HEK293 (cell line): ENCODE measurements at regions not wholly inside any gene's neighbourhood (a gene's known extent, or its start where the extent isn't known, plus 50 kb on each side); places are given as distances from the start of the nearest gene placed in this dataset.

Experiments
- CTCF ChIA-PET: fragments of 350-600 bp; formaldehyde crosslinking; extraction: SDS; loops from one replicate; lab custom pipeline; 2021; ENCODE audit warnings: antibody characterized with exemption; lab: Yijun Ruan, JAX
- POLR2A ChIA-PET: fragments of 300-600 bp; formaldehyde crosslinking; extraction: SDS; loops from one replicate; lab custom pipeline; 2020; ENCODE audit warnings: antibody characterized with exemption, inconsistent platforms; lab: Yijun Ruan, JAX
- H3K27ac ChIP-seq: fragments of 200-500 bp; sonication (Bioruptor generic); 2 replicates; pipeline ENCODE4 v1.5.1; 2014; ENCODE audit warnings: low read depth, low read length, control low read depth, inconsistent platforms; ENCODE audit errors: extremely low read depth
- H3K36me3 ChIP-seq, 2 experiments: fragments of 200-500 bp in 1 of 2; sonication (Bioruptor generic) in 1 of 2; 1 replicate in 1 of 2; 2 replicates in 1 of 2; pipeline ENCODE4 v1.5.1; 2014 to 2017; ENCODE audit warnings: inconsistent platforms in 2 of 2, low read length in 2 of 2; ENCODE audit not compliant: control insufficient read depth in 2 of 2, insufficient read depth in 1 of 2
- H3K4me1 ChIP-seq: fragments of 200-500 bp; sonication (Bioruptor generic); 2 replicates; pipeline ENCODE4 v1.5.1; 2014; ENCODE audit warnings: mild to moderate bottlenecking, low read length, inconsistent platforms; ENCODE audit not compliant: control insufficient read depth, insufficient read depth
- H3K4me3 ChIP-seq: 2 replicates; pipeline ENCODE4 v1.5.1; 2011; ENCODE audit warnings: low read depth, mild to moderate bottlenecking, control low read depth, low read length, moderate library complexity
- H3K9me3 ChIP-seq: fragments of 200-500 bp; sonication (Bioruptor generic); 2 replicates; pipeline ENCODE4 v1.5.1; 2014; ENCODE audit warnings: low read depth, low read length, inconsistent platforms; ENCODE audit not compliant: control insufficient read depth, insufficient read depth
- MEIS1 ChIP-seq: sonication (generic); formaldehyde crosslinking; IDR thresholded peaks from 2 replicates; pipeline ENCODE4 v1.8.1; 2022; ENCODE audit warnings: missing genetic modification reagents, mild to moderate bottlenecking, borderline replicate concordance
- SP2 ChIP-seq: fragments of 450-650 bp; formaldehyde crosslinking; IDR thresholded peaks from 2 replicates; pipeline ENCODE4 v1.5.1; 2016; ENCODE audit warnings: missing biosample characterization, missing genetic modification characterization
- TRIM28 ChIP-seq: IDR thresholded peaks from 2 replicates; pipeline ENCODE4 v1.6.1; 2011; ENCODE audit warnings: low read length, control low read depth, borderline replicate concordance
- WT1 ChIP-seq: fragments of 450-650 bp; formaldehyde crosslinking; IDR thresholded peaks from 2 replicates; pipeline ENCODE4 v1.5.1; 2016; ENCODE audit warnings: missing biosample characterization, missing genetic modification characterization
- ZBTB7A ChIP-seq: fragments of 450-650 bp; formaldehyde crosslinking; IDR thresholded peaks from 2 replicates; pipeline ENCODE4 v1.5.1; 2016; ENCODE audit warnings: low read depth, missing biosample characterization, missing genetic modification characterization
- ZFP37 ChIP-seq: fragments of 450-650 bp; formaldehyde crosslinking; IDR thresholded peaks from 2 replicates; pipeline ENCODE4 v1.5.1; 2016; ENCODE audit warnings: missing biosample characterization, missing genetic modification characterization
- ZNF132 ChIP-seq: fragments of 450-650 bp; formaldehyde crosslinking; IDR thresholded peaks from 2 replicates; pipeline ENCODE4 v1.5.1; 2017; ENCODE audit warnings: missing biosample characterization, missing genetic modification characterization, borderline replicate concordance
- ZNF133 ChIP-seq: fragments of 450-650 bp; formaldehyde crosslinking; IDR thresholded peaks from 2 replicates; pipeline ENCODE4 v1.5.1; 2016; ENCODE audit warnings: missing biosample characterization, missing genetic modification characterization
- ZNF138 ChIP-seq: fragments of 450-650 bp; formaldehyde crosslinking; IDR thresholded peaks from 2 replicates; pipeline ENCODE4 v1.5.1; 2016; ENCODE audit warnings: missing biosample characterization, missing genetic modification characterization, borderline replicate concordance
- ZNF157 ChIP-seq: fragments of 450-650 bp; formaldehyde crosslinking; IDR thresholded peaks from 2 replicates; pipeline ENCODE4 v1.5.1; 2016; ENCODE audit warnings: missing biosample characterization, missing genetic modification characterization
- ZNF169 ChIP-seq: fragments of 450-650 bp; formaldehyde crosslinking; IDR thresholded peaks from 2 replicates; pipeline ENCODE4 v1.5.1; 2016; ENCODE audit warnings: missing biosample characterization, missing genetic modification characterization
- ZNF221 ChIP-seq: fragments of 450-650 bp; formaldehyde crosslinking; IDR thresholded peaks from 2 replicates; pipeline ENCODE4 v1.5.1; 2017; ENCODE audit warnings: missing biosample characterization, missing genetic modification characterization, borderline replicate concordance
- ZNF350 ChIP-seq: fragments of 450-650 bp; formaldehyde crosslinking; IDR thresholded peaks from 2 replicates; pipeline ENCODE4 v1.5.0; 2017; ENCODE audit warnings: missing biosample characterization, mild to moderate bottlenecking, missing genetic modification characterization
- ZNF391 ChIP-seq: fragments of 450-650 bp; formaldehyde crosslinking; IDR thresholded peaks from 2 replicates; pipeline ENCODE4 v1.5.1; 2016; ENCODE audit warnings: low read depth, missing biosample characterization, missing genetic modification characterization, borderline replicate concordance
- ZNF423 ChIP-seq: fragments of 450-650 bp; formaldehyde crosslinking; IDR thresholded peaks from 2 replicates; pipeline ENCODE4 v1.5.1; 2016; ENCODE audit warnings: missing biosample characterization, missing genetic modification characterization
- ZNF530 ChIP-seq: fragments of 450-650 bp; formaldehyde crosslinking; IDR thresholded peaks from 2 replicates; pipeline ENCODE4 v1.5.1; 2016; ENCODE audit warnings: low read depth, missing biosample characterization, missing genetic modification characterization
- ZNF571 ChIP-seq: fragments of 450-650 bp; formaldehyde crosslinking; IDR thresholded peaks from 2 replicates; pipeline ENCODE4 v1.5.0; 2017; ENCODE audit warnings: missing biosample characterization, missing genetic modification characterization
- ZNF626 ChIP-seq: fragments of 450-650 bp; sonication (Bioruptor Pico); formaldehyde crosslinking; IDR thresholded peaks from 2 replicates; pipeline ENCODE4 v1.5.1; 2018; ENCODE audit warnings: missing biosample characterization, missing genetic modification characterization, inconsistent platforms
- ZNF701 ChIP-seq: fragments of 450-650 bp; formaldehyde crosslinking; IDR thresholded peaks from 2 replicates; pipeline ENCODE4 v1.5.1; 2016; ENCODE audit warnings: missing biosample characterization, missing genetic modification characterization
- TF ChIP-seq, protein P1 (sequence below): IDR thresholded peaks from 2 replicates; pipeline ENCODE4 v1.6.1; 2011; ENCODE audit warnings: mild to moderate bottlenecking, low read depth, low read length, borderline replicate concordance
- TF ChIP-seq, protein P2 (sequence below): fragments of 450-650 bp; formaldehyde crosslinking; IDR thresholded peaks from 2 replicates; pipeline ENCODE4 v1.5.0; 2017; ENCODE audit warnings: missing biosample characterization, missing genetic modification characterization, borderline replicate concordance
- TF ChIP-seq, protein P3 (sequence below): fragments of 450-650 bp; formaldehyde crosslinking; IDR thresholded peaks from 2 replicates; pipeline ENCODE4 v1.5.1; 2017; ENCODE audit warnings: missing biosample characterization, missing genetic modification characterization
- TF ChIP-seq, protein P4 (sequence below): fragments of 450-650 bp; IDR thresholded peaks from 2 replicates; pipeline ENCODE4 v1.5.1; 2018; ENCODE audit warnings: missing biosample characterization, missing genetic modification characterization

DNA sequence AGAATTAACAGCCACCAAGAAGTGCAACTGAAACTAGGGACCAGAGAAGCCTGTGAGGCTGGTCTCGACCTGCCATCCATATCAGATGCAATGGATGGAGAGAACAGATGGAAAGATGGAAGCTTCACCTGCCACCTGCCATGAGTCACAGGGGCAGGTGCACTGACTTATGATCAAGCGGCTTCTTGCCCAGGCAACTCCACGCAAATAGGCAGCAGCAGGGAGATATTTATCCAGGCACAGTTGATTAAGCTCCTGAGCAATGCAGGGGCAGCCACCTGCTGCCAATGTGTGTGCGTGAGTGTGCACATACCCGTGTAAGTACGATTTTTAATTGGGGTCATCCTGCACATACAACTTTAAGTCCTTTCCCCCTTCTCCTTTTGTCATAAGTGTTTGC, 174.2 kb downstream of the PTPRU start:
- no peaks in the 10 kb centered on the region for H3K9me3 ChIP-seq
- H3K4me1 ChIP-seq, result no peaks in the 10 kb centered on the region
- H3K27ac ChIP-seq, result no peak overlapping the region
- no peak overlapping the region for H3K4me3 ChIP-seq
- ChIA-PET POLR2A (no interaction called here), CTCF (no interaction called here)
- H3K36me3 ChIP-seq, result no peaks in the 10 kb centered on the region
- TF ChIP-seq ZNF157 (no peak), ZNF169 (tag by site-specific recombination) (no peak), ZNF221 (no peak), ZNF350 (no peak), ZNF391 (tag by site-specific recombination) (no peak), ZNF530 (tag by site-specific recombination) (no peak), ZNF132 (tag by site-specific recombination) (no peak)
- TF ChIP-seq, protein P1, sequence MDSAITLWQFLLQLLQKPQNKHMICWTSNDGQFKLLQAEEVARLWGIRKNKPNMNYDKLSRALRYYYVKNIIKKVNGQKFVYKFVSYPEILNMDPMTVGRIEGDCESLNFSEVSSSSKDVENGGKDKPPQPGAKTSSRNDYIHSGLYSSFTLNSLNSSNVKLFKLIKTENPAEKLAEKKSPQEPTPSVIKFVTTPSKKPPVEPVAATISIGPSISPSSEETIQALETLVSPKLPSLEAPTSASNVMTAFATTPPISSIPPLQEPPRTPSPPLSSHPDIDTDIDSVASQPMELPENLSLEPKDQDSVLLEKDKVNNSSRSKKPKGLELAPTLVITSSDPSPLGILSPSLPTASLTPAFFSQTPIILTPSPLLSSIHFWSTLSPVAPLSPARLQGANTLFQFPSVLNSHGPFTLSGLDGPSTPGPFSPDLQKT, result no peak
- TF ChIP-seq, protein P2, sequence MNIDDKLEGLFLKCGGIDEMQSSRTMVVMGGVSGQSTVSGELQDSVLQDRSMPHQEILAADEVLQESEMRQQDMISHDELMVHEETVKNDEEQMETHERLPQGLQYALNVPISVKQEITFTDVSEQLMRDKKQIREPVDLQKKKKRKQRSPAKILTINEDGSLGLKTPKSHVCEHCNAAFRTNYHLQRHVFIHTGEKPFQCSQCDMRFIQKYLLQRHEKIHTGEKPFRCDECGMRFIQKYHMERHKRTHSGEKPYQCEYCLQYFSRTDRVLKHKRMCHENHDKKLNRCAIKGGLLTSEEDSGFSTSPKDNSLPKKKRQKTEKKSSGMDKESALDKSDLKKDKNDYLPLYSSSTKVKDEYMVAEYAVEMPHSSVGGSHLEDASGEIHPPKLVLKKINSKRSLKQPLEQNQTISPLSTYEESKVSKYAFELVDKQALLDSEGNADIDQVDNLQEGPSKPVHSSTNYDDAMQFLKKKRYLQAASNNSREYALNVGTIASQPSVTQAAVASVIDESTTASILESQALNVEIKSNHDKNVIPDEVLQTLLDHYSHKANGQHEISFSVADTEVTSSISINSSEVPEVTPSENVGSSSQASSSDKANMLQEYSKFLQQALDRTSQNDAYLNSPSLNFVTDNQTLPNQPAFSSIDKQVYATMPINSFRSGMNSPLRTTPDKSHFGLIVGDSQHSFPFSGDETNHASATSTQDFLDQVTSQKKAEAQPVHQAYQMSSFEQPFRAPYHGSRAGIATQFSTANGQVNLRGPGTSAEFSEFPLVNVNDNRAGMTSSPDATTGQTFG, result no peak

DNA sequence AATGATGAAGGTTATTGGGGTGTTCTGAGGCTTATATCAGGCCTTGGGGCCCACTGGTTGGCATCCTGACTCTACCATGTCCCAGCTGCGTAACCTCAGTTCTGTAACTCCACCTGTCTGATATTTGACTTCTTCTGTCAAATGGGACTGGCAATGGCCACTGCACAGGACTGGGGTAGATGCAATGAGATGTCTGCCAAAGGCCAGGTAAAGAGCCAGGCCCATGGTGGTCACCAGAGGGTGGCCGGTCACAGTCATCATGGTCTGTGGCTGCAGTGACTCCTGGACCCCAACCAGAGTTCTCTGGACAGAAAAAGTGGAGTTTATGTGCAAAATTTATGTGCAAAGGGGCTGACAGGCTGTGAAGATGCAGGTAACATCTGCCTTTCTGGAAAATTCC, 173.3 kb downstream of the PTPRU start:
- ChIA-PET CTCF (no interaction called here), POLR2A (no interaction called here)

More for the DNA sequence above, 173.3 kb downstream of the PTPRU start:
- H3K4me1 ChIP-seq, result no peaks in the 10 kb centered on the region
- H3K4me3 ChIP-seq, result no peak overlapping the region
- H3K9me3 ChIP-seq, result no peaks in the 10 kb centered on the region
- H3K36me3 ChIP-seq, result no peaks in the 10 kb centered on the region
- TF ChIP-seq, protein P3, sequence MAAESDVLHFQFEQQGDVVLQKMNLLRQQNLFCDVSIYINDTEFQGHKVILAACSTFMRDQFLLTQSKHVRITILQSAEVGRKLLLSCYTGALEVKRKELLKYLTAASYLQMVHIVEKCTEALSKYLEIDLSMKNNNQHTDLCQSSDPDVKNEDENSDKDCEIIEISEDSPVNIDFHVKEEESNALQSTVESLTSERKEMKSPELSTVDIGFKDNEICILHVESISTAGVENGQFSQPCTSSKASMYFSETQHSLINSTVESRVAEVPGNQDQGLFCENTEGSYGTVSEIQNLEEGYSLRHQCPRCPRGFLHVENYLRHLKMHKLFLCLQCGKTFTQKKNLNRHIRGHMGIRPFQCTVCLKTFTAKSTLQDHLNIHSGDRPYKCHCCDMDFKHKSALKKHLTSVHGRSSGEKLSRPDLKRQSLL (tag by site-specific recombination), result no peak
- TF ChIP-seq, protein P4, sequence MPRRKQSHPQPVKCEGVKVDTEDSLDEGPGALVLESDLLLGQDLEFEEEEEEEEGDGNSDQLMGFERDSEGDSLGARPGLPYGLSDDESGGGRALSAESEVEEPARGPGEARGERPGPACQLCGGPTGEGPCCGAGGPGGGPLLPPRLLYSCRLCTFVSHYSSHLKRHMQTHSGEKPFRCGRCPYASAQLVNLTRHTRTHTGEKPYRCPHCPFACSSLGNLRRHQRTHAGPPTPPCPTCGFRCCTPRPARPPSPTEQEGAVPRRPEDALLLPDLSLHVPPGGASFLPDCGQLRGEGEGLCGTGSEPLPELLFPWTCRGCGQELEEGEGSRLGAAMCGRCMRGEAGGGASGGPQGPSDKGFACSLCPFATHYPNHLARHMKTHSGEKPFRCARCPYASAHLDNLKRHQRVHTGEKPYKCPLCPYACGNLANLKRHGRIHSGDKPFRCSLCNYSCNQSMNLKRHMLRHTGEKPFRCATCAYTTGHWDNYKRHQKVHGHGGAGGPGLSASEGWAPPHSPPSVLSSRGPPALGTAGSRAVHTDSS, result no peak
- TF ChIP-seq ZNF423 (tag by site-specific recombination) (no peak), ZNF626 (tag by site-specific recombination) (no peak), ZBTB7A (no peak), TRIM28 (no peak), ZNF701 (tag by site-specific recombination) (no peak), ZNF138 (tag by site-specific recombination) (no peak), ZFP37 (no peak), MEIS1 (CRISPR knock-in tag) (no peak), ZNF133 (tag by site-specific recombination) (no peak), SP2 (no peak), ZNF571 (no peak), WT1 (tag by site-specific recombination) (no peak)
- TF ChIP-seq, protein P1, result no peak
- H3K27ac ChIP-seq, result no peak overlapping the region
